ENCODE measurements at regions not wholly inside any gene's neighbourhood (a gene's known extent, or its start where the extent isn't known, plus 50 kb on each side); places are given as distances from the start of the nearest gene placed in this dataset.

GRCh38 chr5:101846496-101846895 is 449.6 kb downstream of the SLCO4C1 start:
- no peak for FAIRE-seq
- CTCF ChIA-PET (ENCODE audit: low intra/inter-chr PET ratio, low total read pairs), result no interaction called here

More at GRCh38 chr5:101846496-101846895, 449.6 kb downstream of the SLCO4C1 start:
- H2AFZ ChIP-seq (ENCODE audit: low read length), result no peak overlapping the region
- TF ChIP-seq MED1 (CRISPR knock-in tag; IDR thresholded peaks at IDR 0.05) (no peak), ZNF33B (CRISPR knock-in tag; IDR thresholded peaks at IDR 0.05) (no peak), ATF7-NPFF (CRISPR knock-in tag; IDR thresholded peaks at IDR 0.05; ENCODE audit: low read depth) (no peak), TCF12 (IDR thresholded peaks at IDR 0.05) (no peak), TCF12 (CRISPR knock-in tag; IDR thresholded peaks at IDR 0.05) (no peak), ZNF567 (CRISPR knock-in tag; IDR thresholded peaks at IDR 0.05; ENCODE audit: borderline replicate concordance) (no peak), BRCA1 (CRISPR knock-in tag; IDR thresholded peaks at IDR 0.05) (no peak), HNRNPLL (IDR thresholded peaks at IDR 0.05; ENCODE audit: low read depth, low read length, poor library complexity, severe bottlenecking) (no peak), HOMEZ (CRISPR knock-in tag; IDR thresholded peaks at IDR 0.05; ENCODE audit: low read depth) (no peak), ZNF607 (CRISPR knock-in tag; IDR thresholded peaks at IDR 0.05; ENCODE audit: borderline replicate concordance) (no peak), ONECUT2 (CRISPR knock-in tag; IDR thresholded peaks at IDR 0.05) (no peak), PHF21A (CRISPR knock-in tag; IDR thresholded peaks at IDR 0.05) (no peak), ARNTL (CRISPR knock-in tag; IDR thresholded peaks at IDR 0.05) (no peak), NR0B2 (CRISPR knock-in tag; IDR thresholded peaks at IDR 0.05) (no peak), JUND (CRISPR knock-in tag; IDR thresholded peaks at IDR 0.05) (no peak), SUZ12 (IDR thresholded peaks at IDR 0.05; ENCODE audit: low read depth, low read length) (no peak), ZMYM3 (CRISPR knock-in tag; IDR thresholded peaks at IDR 0.05) (no peak), TGIF2 (CRISPR knock-in tag; IDR thresholded peaks at IDR 0.05) (no peak), PATZ1 (CRISPR knock-in tag; IDR thresholded peaks at IDR 0.05) (no peak), ZSCAN21 (CRISPR knock-in tag; IDR thresholded peaks at IDR 0.05; ENCODE audit: borderline replicate concordance) (no peak), GABPA (IDR thresholded peaks at IDR 0.05; ENCODE audit: low read depth, low read length) (no peak), GABPA (CRISPR knock-in tag; IDR thresholded peaks at IDR 0.05; ENCODE audit: low read depth) (no peak)
- no peak for ATAC-seq
- H3K27ac ChIP-seq (ENCODE audit: extremely low read length, insufficient read depth, low read length), result no peak overlapping the region
- no peaks in the 10 kb centered on the region for H3K36me3 ChIP-seq (replicated peaks in 1 of 2; ENCODE audit: control insufficient read depth in 1 of 2, insufficient read depth in 2 of 2, low read length in 2 of 2)
- in situ Hi-C loops (cut with HindIII; ENCODE audit: extremely low pct_ligation_motif_present, low pct_unique_long_range_greater_than_20kb), result no loop called here
- no peak for DNase-seq (ENCODE audit: low spot score)
- no peaks in the 10 kb centered on the region for H3K27me3 ChIP-seq (ENCODE audit: control insufficient read depth in 1 of 2, insufficient read depth in 2 of 2, low read length in 2 of 2)
- H4K20me1 ChIP-seq (ENCODE audit: insufficient read depth, low read length), result no peaks in the 10 kb centered on the region
- intact Hi-C loops (cut with micrococcal nuclease; ENCODE audit: unreplicated experiment), result no loop called here
- no peaks in the 10 kb centered on the region for H3K9me3 ChIP-seq (ENCODE audit: low read length)
- H3K79me2 ChIP-seq (ENCODE audit: insufficient read depth, low read length), result no peaks in the 10 kb centered on the region
- H3K4me3 ChIP-seq (replicated peaks in 1 of 3; ENCODE audit: insufficient read depth in 1 of 3, low read depth in 2 of 3, low read length in 3 of 3), result no peak overlapping the region
- H3K4me1 ChIP-seq (ENCODE audit: insufficient read depth, low read length), result no peaks in the 10 kb centered on the region
- no peak overlapping the region for H3K4me2 ChIP-seq (ENCODE audit: low read depth, low read length)
- POLR2A ChIA-PET, result no interaction called here
- BruUV-seq (replicated peaks), result no TSS peak
- H3K9ac ChIP-seq (ENCODE audit: insufficient read depth, low read depth, low read length), result no peak overlapping the region
